Endothelial cell of umbilical vein (primary cell): ENCODE measurements at regions not wholly inside any gene's neighbourhood (a gene's known extent, or its start where the extent isn't known, plus 50 kb on each side); places are given as distances from the start of the nearest gene placed in this dataset.

Experiments
- BruUV-seq: library from RNA; stranded (reverse); fragments of 400-500 nt; replicated peaks from 2 replicates; lab custom pipeline; 2021; lab: Mats Ljungman, UMichigan
- CTCF ChIA-PET: fragments of 300-600, 350-600 bp; sonication (Branson Sonifier 250); formaldehyde crosslinking; loops from one replicate; lab custom pipeline; 2021; ENCODE audit warnings: antibody characterized with exemption, inconsistent platforms; lab: Charles Lee
- POLR2A ChIA-PET: fragments of 300-600, 350-600 bp; sonication (Branson Sonifier 250); formaldehyde crosslinking; loops from one replicate; lab custom pipeline; 2021; ENCODE audit warnings: antibody characterized with exemption, inconsistent platforms; lab: Charles Lee
- DNase-seq: peaks from one replicate; pipeline ENCODE4 v3.0.0-alpha.2; 2011; ENCODE audit warnings: low read depth, low spot score
- FAIRE-seq: peaks from 2 replicates; lab custom pipeline; 2011; peaks lifted over from hg19 to GRCh38; lab: Jason Lieb, UNC
- H2AFZ ChIP-seq: 2 replicates; pipeline ENCODE4 v1.6.0; 2012; ENCODE audit warnings: low read depth, low read length, control low read depth, inconsistent platforms
- H3K27ac ChIP-seq: 2 replicates; pipeline ENCODE4 v1.5.1; 2011; ENCODE audit warnings: low read depth, mild to moderate bottlenecking, control low read depth, low read length, moderate library complexity; ENCODE audit not compliant: insufficient read depth
- H3K27me3 ChIP-seq, 2 experiments: 2 replicates each; pipeline versions ENCODE4 v1.6.0 to v1.6.1; 2011; ENCODE audit warnings: low read length in 2 of 2, mixed read lengths in 1 of 2; ENCODE audit not compliant: control insufficient read depth in 2 of 2, insufficient read depth in 2 of 2
- H3K36me3 ChIP-seq, 2 experiments: 2 replicates in 1 of 2; 3 replicates in 1 of 2; pipeline ENCODE4 v1.5.1; 2011; ENCODE audit warnings: low read length in 2 of 2, mild to moderate bottlenecking in 1 of 2, moderate library complexity in 1 of 2; ENCODE audit not compliant: control insufficient read depth in 2 of 2, insufficient read depth in 2 of 2; ENCODE audit errors: extremely low read depth in 1 of 2
- H3K4me1 ChIP-seq: 3 replicates; pipeline ENCODE4 v1.5.1; 2011; ENCODE audit warnings: mild to moderate bottlenecking, low read length; ENCODE audit not compliant: control insufficient read depth, insufficient read depth; ENCODE audit errors: extremely low read depth
- H3K4me2 ChIP-seq: 2 replicates; pipeline ENCODE4 v1.6.1; 2011; ENCODE audit warnings: low read length, control low read depth, mixed read lengths; ENCODE audit not compliant: insufficient read depth
- H3K4me3 ChIP-seq, 3 experiments: fragments of 200-600 bp in 1 of 3; sonication (generic), shearing (Covaris generic) in 1 of 3; replicated peaks in 1 of 3; 2 replicates each; pipeline ENCODE4 v1.5.1; 2011 to 2016; ENCODE audit warnings: control low read depth in 3 of 3, low read length in 3 of 3, mild to moderate bottlenecking in 2 of 3, inconsistent platforms in 1 of 3, low read depth in 1 of 3, moderate library complexity in 1 of 3; ENCODE audit not compliant: insufficient read depth in 1 of 3
- H3K79me2 ChIP-seq: 2 replicates; pipeline ENCODE4 v1.6.0; 2012; ENCODE audit warnings: low read length, inconsistent platforms; ENCODE audit not compliant: control insufficient read depth, insufficient read depth
- H3K9ac ChIP-seq: replicated peaks from 2 replicates; pipeline ENCODE3; 2011; ENCODE audit warnings: low read length, control low read depth; ENCODE audit not compliant: insufficient read depth; ENCODE audit errors: extremely low read depth
- H3K9me1 ChIP-seq: replicated peaks from 3 replicates; pipeline ENCODE4 v1.6.0; 2011; ENCODE audit warnings: mild to moderate bottlenecking, low read length; ENCODE audit not compliant: control insufficient read depth, insufficient read depth; ENCODE audit errors: extremely low read depth
- H3K9me3 ChIP-seq: replicated peaks from 2 replicates; pipeline ENCODE4 v1.5.1; 2012; ENCODE audit warnings: low read length, inconsistent platforms; ENCODE audit not compliant: control insufficient read depth, insufficient read depth
- H4K20me1 ChIP-seq: replicated peaks from 2 replicates; pipeline ENCODE3; 2011; ENCODE audit warnings: mild to moderate bottlenecking, low read length; ENCODE audit not compliant: control insufficient read depth, insufficient read depth; ENCODE audit errors: extremely low read depth
- CTCF ChIP-seq, 2 donors: IDR thresholded peaks; 1 replicate in 1 of 2; 2 replicates in 1 of 2; pipeline ENCODE4 v1.5.1; 2011; ENCODE audit warnings: low read length in 2 of 2, mild to moderate bottlenecking in 2 of 2, moderate library complexity in 2 of 2, control low read depth in 1 of 2, inconsistent platforms in 1 of 2, low read depth in 1 of 2; ENCODE audit not compliant: insufficient read depth in 1 of 2; ENCODE audit errors: extremely low read depth in 1 of 2
- EZH2 ChIP-seq: IDR thresholded peaks from 2 replicates; pipeline ENCODE4 v1.6.1; 2012; ENCODE audit warnings: borderline replicate concordance, low read depth, mild to moderate bottlenecking, moderate library complexity, low read length, inconsistent platforms; ENCODE audit not compliant: severe bottlenecking
- FOS ChIP-seq: IDR thresholded peaks from 2 replicates; pipeline ENCODE4 v1.6.1; 2011; ENCODE audit warnings: mild to moderate bottlenecking, low read length, moderate library complexity, borderline replicate concordance; ENCODE audit not compliant: insufficient read depth
- GATA2 ChIP-seq: IDR thresholded peaks from 2 replicates; pipeline ENCODE4 v1.7.0; 2011; ENCODE audit warnings: low read depth, mild to moderate bottlenecking, moderate library complexity, mixed read lengths, low read length; ENCODE audit not compliant: insufficient read length, insufficient read depth
- JUN ChIP-seq: IDR thresholded peaks from 2 replicates; pipeline ENCODE4 v1.6.1; 2011; ENCODE audit warnings: borderline replicate concordance, low read depth; ENCODE audit not compliant: insufficient read length, insufficient read depth
- MAX ChIP-seq: IDR thresholded peaks from 2 replicates; pipeline ENCODE4 v1.6.1; 2011; ENCODE audit not compliant: insufficient read depth, insufficient read length
- MYC ChIP-seq: IDR thresholded peaks from one replicate; pipeline ENCODE4 v1.6.1; 2011; ENCODE audit warnings: mild to moderate bottlenecking, low read depth, low read length
- POLR2A ChIP-seq: IDR thresholded peaks from 2 replicates; pipeline ENCODE4 v1.6.1; 2012; ENCODE audit warnings: low read depth, mild to moderate bottlenecking, control low read depth, low read length
- POLR2AphosphoS5 ChIP-seq: IDR thresholded peaks from 2 replicates; pipeline ENCODE4 v1.6.1; 2012; ENCODE audit warnings: low read depth, mild to moderate bottlenecking, control low read depth, low read length, moderate library complexity; ENCODE audit not compliant: insufficient read depth
- dilution Hi-C: fragments of 300-500 bp; cut with MboI; formaldehyde crosslinking; loops from one replicate; pipeline ENCODE4 v1.15.0; 2019; ENCODE audit warnings: low sequenced_read_pairs; ENCODE audit not compliant: extremely low pct_ligation_motif_present
- intact Hi-C: fragments of 100-400 bp; cut with micrococcal nuclease; formaldehyde crosslinking; loops from one replicate; pipeline ENCODE4 v1.10.0; 2022

- CTCF ChIA-PET: interaction anchor here (0.8 to 1.0 kb wide), 3 partner anchors 10 to 29 kb away, joined by 3 read pairs; no protein-coding TSS in a partner anchor
- H4K20me1 ChIP-seq: no peaks in the 10 kb centered on the region
- H3K27ac ChIP-seq: no peak overlapping the region
- no peaks in the 10 kb centered on the region for H3K4me1 ChIP-seq
- dilution Hi-C loops: no loop called here
- no peak overlapping the region for H2AFZ ChIP-seq
- H3K9me1 ChIP-seq: no peaks in the 10 kb centered on the region
- no peaks in the 10 kb centered on the region for H3K36me3 ChIP-seq
- H3K4me2 ChIP-seq: no peak overlapping the region
- H3K79me2 ChIP-seq: no peaks in the 10 kb centered on the region
- H3K27me3 ChIP-seq: no peaks in the 10 kb centered on the region
- POLR2A ChIA-PET: no interaction called here
- FAIRE-seq: no peak
- TF ChIP-seq MAX: no peak
- no peak for TF ChIP-seq GATA2
- no peak for TF ChIP-seq EZH2
- no peak for TF ChIP-seq POLR2AphosphoS5
- no peak for TF ChIP-seq MYC
- no peak for TF ChIP-seq CTCF (IDR thresholded peaks at IDR 0.05; ENCODE audit: extremely low read depth in 1 of 2, insufficient read depth in 1 of 2, low read depth in 1 of 2, low read length in 2 of 2)
- no peak for TF ChIP-seq JUN
- no peak for TF ChIP-seq FOS
- no peak for TF ChIP-seq POLR2A
- no peak for DNase-seq
- intact Hi-C loops: no loop called here
- no peak overlapping the region for H3K4me3 ChIP-seq
- H3K9me3 ChIP-seq: no peaks in the 10 kb centered on the region
- no peak overlapping the region for H3K9ac ChIP-seq
- BruUV-seq: no TSS peak
These were observed 186.8 kb upstream of the CLINT1 start for GRCh38 chr5:158045696-158046095.
